ENCODE measurements at regions not wholly inside any gene's neighbourhood (a gene's known extent, or its start where the extent isn't known, plus 50 kb on each side); places are given as distances from the start of the nearest gene placed in this dataset.

DNA sequence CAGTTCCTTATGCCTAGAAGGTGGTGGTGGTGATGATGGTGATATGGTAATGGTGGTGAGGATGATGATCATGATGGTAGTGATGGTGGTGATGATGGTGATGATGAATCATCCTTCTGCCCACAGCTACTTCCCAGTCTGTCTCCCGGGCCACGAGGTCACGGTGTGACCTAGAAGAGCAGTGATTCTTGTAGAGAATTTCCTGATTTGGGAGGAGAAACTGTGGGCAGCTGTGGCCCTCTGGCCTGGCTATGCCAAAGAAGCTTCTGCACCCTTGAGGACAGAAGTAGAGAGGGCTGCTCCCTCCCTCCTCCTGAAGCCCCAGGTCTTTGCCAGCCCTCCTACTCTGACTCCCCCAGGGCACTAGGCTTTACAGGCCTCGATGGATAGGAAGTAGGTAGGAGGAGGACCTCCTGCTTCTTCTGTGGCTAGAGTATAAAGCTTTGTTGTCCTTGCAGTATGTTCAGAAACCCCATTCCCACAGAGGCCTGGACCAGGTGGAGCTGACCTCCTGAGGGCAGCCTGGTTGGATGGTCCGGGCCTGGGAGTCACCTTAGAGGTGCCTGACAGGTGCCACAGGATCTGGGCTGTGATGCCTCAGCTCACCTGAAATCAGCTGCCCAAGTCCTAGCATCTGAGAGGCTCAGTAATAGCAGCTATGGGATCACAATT is 57.9 kb upstream of the EPAS1 start:
- Mint-ChIP-seq H3K27ac (peak overlapping the region; percentile 13 to 91 (median 74)), H3K4me3 (peak overlapping the region in 2 of 10 donors; percentile 1 to 9), H3K9me3 (no peaks in the 10 kb centered on the region), H3K36me3 (no peaks in the 10 kb centered on the region), H3K27me3 (no peaks in the 10 kb centered on the region), H3K4me1 (peaks cover 8 to 33% (median 25%) of the 10 kb centered on the region in 4 donors)
- DNase-seq = no peak
- POLR2A ChIA-PET = no interaction called here
- ATAC-seq = peak in 1 of 2 donors; percentile 4

DNA sequence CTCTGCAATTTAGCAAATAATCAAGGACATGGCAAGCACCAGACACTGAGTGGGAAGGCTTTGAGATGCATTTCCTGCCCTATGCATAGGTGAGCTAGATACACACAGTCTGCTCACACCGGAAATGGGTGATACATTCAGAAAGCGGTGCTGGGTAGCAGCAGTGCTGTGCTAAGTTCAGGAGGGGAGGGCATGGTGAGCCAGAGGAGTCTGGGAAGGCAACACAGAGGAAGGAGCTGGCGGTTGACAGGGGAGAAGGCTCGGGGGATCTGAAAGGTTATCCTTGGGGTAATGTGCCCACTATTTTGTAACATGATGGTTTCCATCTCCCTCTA is 57.4 kb upstream of the EPAS1 start:
- Mint-ChIP-seq H3K36me3 (no peaks in the 10 kb centered on the region), H3K27me3 (no peaks in the 10 kb centered on the region), H3K4me1 (peaks cover 5 to 33% (median 25%) of the 10 kb centered on the region in 4 donors), H3K27ac (peak overlapping the region; percentile 13 to 95 (median 88)), H3K4me3 (peak overlapping the region in 4 of 10 donors; percentile 9 to 49 (median 36)), H3K9me3 (no peaks in the 10 kb centered on the region)
- ATAC-seq (peak; percentile 84 to 99), DNase-seq (peak in 7 of 10 donors; percentile 5 to 44 (median 22))
- POLR2A ChIA-PET = no interaction called here

DNA sequence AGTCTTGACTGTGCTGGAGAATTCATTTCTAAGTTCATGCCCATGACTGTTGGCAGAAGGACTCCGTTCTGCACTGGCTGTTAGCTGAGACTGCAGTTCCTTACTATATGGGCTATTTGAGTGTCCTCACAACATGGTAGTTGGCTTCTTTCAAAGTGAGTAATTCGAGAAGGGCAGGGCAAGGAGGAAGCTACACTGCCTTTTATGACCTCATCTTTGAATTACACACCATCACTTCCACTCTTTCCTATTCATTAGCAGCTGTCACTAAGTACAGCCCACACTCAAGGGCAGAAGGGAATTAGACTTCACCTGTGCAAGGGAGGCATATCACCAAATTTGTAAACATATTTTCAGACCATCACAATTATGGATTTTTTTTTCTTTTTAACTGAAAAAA is 55.9 kb upstream of the EPAS1 start:
- H3K9me3 Mint-ChIP-seq = peaks cover 0 to 2% (median 0%) of the 10 kb centered on the region in 9 donors
- DNase-seq = no peak
- H3K27ac Mint-ChIP-seq = no peak overlapping the region
- no peak overlapping the region for H3K4me3 Mint-ChIP-seq
- no peak for ATAC-seq
- H3K4me1 Mint-ChIP-seq = peaks cover 5 to 32% (median 23%) of the 10 kb centered on the region in 4 donors
- POLR2A ChIA-PET = no interaction called here
- no peaks in the 10 kb centered on the region for H3K27me3 Mint-ChIP-seq
- H3K36me3 Mint-ChIP-seq = no peaks in the 10 kb centered on the region

- peaks cover 0 to 7% (median 0%) of the 10 kb centered on the region in 3 donors for H3K36me3 Mint-ChIP-seq
- peaks cover 0 to 6% (median 0%) of the 10 kb centered on the region in 9 donors for H3K9me3 Mint-ChIP-seq
- no peak for DNase-seq
- H3K4me1 Mint-ChIP-seq = peaks cover 0 to 4% (median 0%) of the 10 kb centered on the region in 4 donors
- no peak for ATAC-seq
- POLR2A ChIA-PET = no interaction called here
- no peaks in the 10 kb centered on the region for H3K27me3 Mint-ChIP-seq
- no peak overlapping the region for H3K27ac Mint-ChIP-seq
- no peak overlapping the region for H3K4me3 Mint-ChIP-seq
These were observed 51.3 kb upstream of the EPAS1 start for GRCh38 chr2:46245869-46246268.

DNA sequence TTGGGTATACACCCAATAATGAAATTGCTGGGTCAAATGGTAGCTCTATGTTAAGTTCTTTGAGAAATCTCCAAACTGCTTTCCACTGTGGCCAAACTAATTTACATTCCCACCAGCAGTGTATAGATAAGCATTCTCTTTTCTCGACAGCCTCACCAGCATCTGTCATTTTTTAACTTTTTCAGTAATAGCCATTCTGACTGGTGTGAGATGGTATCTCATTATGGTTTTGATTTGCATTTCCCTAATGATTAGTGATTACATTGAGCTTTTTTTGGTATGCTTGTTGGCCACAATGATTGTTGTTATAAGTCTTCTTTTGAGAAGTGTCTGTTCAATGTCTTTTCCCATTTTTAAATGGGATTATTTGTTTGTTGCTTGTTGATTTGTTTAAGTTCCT is 50.4 kb upstream of the EPAS1 start:
- no peak overlapping the region for H3K4me3 Mint-ChIP-seq
- H3K36me3 Mint-ChIP-seq = peaks cover 0 to 7% (median 0%) of the 10 kb centered on the region in 3 donors
- DNase-seq (no peak), ATAC-seq (no peak)
- H3K9me3 Mint-ChIP-seq = peaks cover 0 to 6% (median 0%) of the 10 kb centered on the region in 9 donors
- POLR2A ChIA-PET = no interaction called here
- no peaks in the 10 kb centered on the region for H3K27me3 Mint-ChIP-seq
- H3K4me1 Mint-ChIP-seq = no peaks in the 10 kb centered on the region
- no peak overlapping the region for H3K27ac Mint-ChIP-seq
